Astrocyte of the cerebellum (primary cell): ENCODE measurements at regions not wholly inside any gene's neighbourhood (a gene's known extent, or its start where the extent isn't known, plus 50 kb on each side); places are given as distances from the start of the nearest gene placed in this dataset.

Source experiments
- DNase-seq: peaks from one replicate; pipeline ENCODE4 v3.0.0-alpha.2; 2011; ENCODE audit warnings: low read depth
- H3K4me3 ChIP-seq: 2 replicates; pipeline ENCODE4 v1.5.1; 2011; ENCODE audit warnings: mild to moderate bottlenecking, low read depth, low read length, moderate library complexity
- in situ Hi-C: cut with HindIII; loops from 2 replicates; pipeline ENCODE4 v1.10.0; 2017; ENCODE audit warnings: low sequenced_read_pairs
- TF ChIP-seq, protein P1 (sequence below): IDR thresholded peaks from 2 replicates; pipeline ENCODE4 v1.5.1; 2012; ENCODE audit warnings: low read length, low read depth, moderate library complexity, mild to moderate bottlenecking; ENCODE audit errors: missing control alignments

GRCh38 chr21:38950435-38951094 is 144.8 kb downstream of the ETS2 start:
- in situ Hi-C loops, result no loop called here
- no peak overlapping the region for H3K4me3 ChIP-seq
- no peak for DNase-seq
- TF ChIP-seq, protein P1, sequence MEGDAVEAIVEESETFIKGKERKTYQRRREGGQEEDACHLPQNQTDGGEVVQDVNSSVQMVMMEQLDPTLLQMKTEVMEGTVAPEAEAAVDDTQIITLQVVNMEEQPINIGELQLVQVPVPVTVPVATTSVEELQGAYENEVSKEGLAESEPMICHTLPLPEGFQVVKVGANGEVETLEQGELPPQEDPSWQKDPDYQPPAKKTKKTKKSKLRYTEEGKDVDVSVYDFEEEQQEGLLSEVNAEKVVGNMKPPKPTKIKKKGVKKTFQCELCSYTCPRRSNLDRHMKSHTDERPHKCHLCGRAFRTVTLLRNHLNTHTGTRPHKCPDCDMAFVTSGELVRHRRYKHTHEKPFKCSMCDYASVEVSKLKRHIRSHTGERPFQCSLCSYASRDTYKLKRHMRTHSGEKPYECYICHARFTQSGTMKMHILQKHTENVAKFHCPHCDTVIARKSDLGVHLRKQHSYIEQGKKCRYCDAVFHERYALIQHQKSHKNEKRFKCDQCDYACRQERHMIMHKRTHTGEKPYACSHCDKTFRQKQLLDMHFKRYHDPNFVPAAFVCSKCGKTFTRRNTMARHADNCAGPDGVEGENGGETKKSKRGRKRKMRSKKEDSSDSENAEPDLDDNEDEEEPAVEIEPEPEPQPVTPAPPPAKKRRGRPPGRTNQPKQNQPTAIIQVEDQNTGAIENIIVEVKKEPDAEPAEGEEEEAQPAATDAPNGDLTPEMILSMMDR, result no peak

- DNase-seq, result no peak
- H3K4me3 ChIP-seq, result no peak overlapping the region
- TF ChIP-seq, protein P1, result no peak
- in situ Hi-C loops, result no loop called here
These were observed 143.3 kb downstream of the ETS2 start for GRCh38 chr21:38949070-38949380.

DNA sequence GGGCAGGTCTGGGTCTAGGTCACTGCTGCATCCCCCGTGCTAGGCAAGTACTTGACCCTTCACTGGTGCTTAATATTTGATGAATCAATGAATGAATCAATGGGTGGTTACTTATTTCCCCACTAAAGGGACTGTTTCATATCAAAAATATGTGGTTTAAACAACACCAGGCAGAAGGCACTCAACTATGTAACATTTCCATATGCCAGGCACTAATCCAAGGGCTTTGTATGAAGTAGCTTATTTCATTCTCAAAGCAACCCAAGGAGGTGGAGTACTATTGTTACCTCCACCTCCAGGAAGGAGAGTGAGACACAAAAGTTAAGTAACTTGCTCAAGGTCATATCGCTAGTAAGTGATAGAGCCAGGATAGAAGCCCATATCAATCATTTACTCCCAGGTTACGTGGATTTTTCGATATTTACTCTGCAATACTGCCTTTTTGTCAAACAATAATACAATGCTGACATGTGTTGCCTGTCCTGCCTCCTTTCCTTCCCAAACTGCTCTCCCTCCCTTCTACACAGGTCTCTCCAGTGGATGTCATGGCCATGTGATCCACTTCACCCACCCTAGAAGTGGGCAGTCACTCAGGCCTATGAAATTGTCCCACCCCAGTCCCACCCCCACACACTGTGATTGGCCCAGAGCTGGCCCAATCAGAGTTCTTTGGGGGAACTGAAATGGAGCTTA is 142.8 kb downstream of the ETS2 start:
- H3K4me3 ChIP-seq, result no peak overlapping the region
- TF ChIP-seq, protein P1, result no peak
- no peak for DNase-seq
- in situ Hi-C loops, result no loop called here

DNA sequence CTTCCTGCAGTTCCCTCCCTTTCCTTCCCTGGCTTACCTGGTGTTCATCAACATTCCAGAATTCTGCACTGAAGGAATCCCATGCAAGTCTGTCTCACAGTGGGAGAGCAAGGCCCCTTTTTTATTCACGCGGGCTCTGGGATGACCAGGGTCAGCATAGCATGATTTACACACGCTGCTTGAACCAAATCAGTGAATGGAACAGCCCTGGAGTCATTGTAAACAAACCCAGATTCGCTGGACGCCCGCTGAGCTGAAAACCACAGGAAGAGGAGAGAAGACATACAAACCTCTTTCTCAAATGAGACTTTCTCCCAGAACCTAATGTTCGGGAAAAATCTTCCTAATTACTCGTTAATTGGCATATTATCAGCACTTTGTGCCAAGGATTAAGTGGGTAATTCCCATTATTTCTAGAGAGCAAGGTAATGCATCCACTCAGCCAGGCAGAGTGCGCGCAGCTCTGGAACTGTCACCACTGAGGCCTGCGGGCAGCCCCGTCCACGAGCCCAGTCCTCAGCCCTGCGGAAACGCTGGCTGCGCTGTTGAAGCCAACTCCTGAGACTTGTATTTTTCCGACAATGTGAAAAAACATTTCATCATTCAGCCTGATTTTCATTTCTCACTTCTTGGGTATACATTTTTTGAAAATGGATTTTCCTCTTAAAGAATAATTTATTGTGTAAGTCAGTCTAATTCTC is 140.0 kb downstream of the ETS2 start:
- TF ChIP-seq, protein P1, result no peak
- in situ Hi-C loops, result no loop called here
- H3K4me3 ChIP-seq, result no peak overlapping the region

GRCh38 chr21:38944903-38945302 is 139.2 kb downstream of the ETS2 start:
- DNase-seq, result no peak
- in situ Hi-C loops, result no loop called here
- H3K4me3 ChIP-seq, result no peak overlapping the region
- TF ChIP-seq, protein P1, result peak; percentile 14

More for the DNA sequence above, 140.0 kb downstream of the ETS2 start:
- peak; percentile 80 for DNase-seq

DNA sequence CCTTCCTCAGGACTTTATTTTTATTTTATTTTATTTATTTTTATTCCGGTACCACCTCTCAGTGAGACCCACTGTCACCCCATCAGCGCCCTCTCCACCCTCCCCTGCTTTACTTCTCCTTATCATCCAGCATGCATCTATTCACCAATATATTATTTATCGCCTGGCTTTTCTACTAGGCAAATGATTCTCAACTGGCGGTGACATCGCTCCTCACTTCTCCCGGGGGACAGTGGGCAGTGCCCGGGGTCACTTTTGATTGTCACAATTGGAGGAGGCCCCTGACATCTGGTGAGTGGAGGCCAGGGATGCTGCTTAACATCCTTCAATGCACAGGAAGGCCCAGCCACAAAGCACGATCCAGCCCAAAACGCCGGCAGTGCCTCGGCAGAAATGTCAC is 138.7 kb downstream of the ETS2 start:
- no peak overlapping the region for H3K4me3 ChIP-seq
- in situ Hi-C loops, result no loop called here
- TF ChIP-seq, protein P1, result no peak
- DNase-seq, result no peak
